Iris pigment epithelial cell (primary cell): ENCODE measurements at regions not wholly inside any gene's neighbourhood (a gene's known extent, or its start where the extent isn't known, plus 50 kb on each side); places are given as distances from the start of the nearest gene placed in this dataset.

Experiments
- DNase-seq: peaks from one replicate; pipeline ENCODE4 v3.0.0-alpha.2; 2011; ENCODE audit warnings: low read depth

DNA sequence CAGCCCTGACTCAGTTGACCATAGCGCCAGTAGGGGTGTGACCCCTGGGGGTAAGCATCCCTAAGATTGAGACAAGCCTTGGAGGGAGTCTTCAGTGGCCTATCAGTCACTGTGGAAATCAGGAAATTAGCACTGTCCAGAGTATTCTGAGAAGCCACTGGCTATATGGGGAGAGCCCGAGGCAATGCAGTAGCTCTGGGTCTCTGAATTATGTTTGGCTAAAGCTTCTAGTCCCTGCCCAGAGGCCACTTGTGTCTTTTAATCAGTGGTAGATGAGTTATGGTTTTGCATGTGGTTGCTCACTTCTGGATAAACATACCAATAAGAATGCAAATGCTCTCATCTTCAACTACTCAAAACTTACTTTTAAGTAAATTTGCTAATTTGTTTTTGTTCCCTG lies 100.6 kb upstream of the TOX3 start:
- DNase-seq, result no peak

DNA sequence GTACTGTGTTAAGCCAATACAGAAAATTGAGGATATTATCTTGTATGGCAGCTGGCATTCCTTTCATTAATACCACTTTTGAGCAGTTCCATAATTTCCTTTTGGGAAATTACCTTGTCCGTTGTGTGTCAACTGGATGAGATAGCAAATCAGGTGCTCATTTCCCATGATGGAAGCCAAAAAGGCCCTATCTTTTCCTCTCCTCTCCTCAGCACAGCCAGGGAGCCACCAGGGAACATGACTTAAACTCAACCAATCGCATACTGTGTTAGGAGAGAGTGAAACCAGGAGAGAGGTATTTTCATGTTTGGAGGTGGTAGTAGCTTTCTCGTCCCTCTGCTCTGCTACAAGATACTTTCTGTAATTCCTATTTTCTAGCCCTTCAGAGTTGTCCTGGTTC lies 96.1 kb upstream of the TOX3 start:
- DNase-seq, result no peak

DNA sequence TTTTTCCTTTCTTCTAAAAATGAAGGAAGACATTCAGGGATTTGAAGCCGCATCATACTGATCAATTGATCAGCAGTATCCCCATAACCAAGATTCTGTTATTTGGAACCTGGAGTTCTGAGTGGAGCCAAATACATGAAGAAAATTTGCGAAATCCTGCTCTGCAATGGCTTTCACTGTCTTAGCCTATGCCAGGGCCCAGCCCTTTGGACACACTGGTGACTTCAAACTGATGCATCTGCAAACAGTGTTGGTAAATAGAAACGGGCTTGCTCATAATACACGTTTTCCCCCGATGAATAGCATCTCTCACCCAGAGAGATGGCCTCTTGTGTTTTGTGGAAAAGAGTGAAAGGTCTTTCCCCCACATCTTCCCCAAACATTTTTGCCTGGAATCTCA lies 87.6 kb upstream of the TOX3 start:
- no peak for DNase-seq

DNA sequence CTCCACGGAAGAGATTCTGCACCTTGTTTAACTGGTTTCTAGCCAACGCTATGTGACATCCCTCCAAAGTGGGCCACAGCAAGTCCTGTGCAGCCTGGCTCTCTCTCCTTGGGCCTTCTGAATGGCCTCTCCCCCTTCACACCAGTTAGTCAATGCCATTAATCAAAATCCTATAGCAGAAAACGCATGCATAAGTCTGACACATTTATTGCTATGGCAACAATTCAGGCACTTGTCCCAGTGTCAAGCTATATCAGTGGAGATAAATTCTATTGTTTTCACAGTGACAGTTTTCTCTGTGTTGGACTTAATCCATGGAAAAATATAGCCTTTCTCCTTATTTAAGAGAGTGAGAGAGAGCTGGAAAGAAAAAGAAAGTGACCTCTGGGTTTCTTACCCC lies 87.2 kb upstream of the TOX3 start:
- DNase-seq, result no peak

GRCh38 chr16:52633230-52633629 lies 86.3 kb upstream of the TOX3 start:
- no peak for DNase-seq

DNA sequence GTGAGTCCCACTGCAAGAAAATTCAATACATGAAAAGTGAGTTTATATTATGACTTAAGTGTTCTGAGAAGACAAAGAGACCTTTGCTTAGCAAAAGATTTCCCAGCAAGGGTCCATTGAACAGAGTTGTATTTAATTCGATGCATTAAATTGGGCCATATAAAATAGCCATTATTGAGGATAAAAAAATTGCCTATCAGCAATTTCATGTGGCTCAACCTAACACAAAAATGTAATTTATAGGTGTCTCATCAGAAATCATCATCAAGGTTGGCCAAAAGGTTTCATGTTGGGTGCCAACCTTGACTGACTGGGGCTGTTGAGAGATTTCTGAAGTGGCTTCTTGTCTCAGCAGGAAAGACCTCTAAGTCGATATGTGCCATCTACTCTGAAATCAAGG lies 84.8 kb upstream of the TOX3 start:
- no peak for DNase-seq

DNA sequence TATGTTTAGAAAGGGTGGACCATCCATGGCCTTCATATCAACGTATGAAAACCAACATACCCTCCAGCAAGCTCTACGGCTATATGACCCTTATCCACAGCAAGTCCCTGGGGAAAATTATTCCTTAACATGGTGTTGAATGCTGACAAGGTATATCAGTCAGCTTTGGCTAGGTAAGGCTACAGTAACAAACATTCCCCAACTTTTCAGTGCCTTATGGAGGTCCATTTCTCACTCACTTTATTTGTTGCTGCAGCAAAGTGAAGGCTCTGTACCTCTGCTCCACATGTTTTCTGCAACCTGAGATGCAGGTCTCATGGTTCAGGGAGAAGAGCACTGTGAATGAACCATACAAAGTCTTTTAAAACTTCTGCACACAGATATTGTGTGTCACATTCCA lies 83.8 kb upstream of the TOX3 start:
- no peak for DNase-seq

DNA sequence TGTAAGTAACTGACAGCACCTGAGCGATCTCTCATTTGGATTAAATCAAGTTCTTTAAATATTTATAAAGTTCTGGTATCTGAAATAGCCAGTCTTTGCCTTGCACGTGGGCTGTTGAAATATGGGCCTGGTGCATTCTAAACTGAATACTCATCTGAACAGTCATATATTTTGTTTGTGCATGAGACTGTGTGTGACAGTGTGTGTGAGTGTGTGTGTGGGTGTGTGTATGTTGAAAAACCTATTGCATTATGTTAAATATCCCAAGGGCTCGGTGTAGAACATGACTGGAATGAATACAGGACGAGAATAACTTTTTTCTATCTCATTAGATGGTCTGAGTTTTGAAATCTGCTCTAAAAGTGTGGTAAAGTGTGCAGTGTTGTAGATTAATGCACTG lies 82.4 kb upstream of the TOX3 start:
- no peak for DNase-seq

DNA sequence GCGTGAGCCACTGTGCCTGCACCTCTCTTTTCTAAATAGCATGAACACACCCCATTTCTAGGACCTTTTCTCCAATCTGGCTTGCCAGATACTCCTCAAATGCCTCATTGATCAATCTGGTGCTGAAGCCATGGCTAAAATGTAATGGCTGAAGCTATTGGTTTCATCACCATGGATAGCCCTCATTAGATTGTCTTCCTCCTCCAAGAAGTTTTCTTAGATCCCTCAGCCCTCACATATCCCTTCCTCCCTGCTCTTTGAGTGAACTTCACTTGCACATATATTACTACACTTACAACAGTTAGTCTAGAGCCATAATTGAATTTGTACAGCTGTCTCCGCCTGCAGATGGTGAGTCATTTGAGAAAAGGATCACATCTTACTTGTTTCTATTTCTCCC lies 77.9 kb upstream of the TOX3 start:
- DNase-seq, result no peak

- no peak for DNase-seq
Measured at GRCh38 chr16:52621651-52622050, 74.7 kb upstream of the TOX3 start.

DNA sequence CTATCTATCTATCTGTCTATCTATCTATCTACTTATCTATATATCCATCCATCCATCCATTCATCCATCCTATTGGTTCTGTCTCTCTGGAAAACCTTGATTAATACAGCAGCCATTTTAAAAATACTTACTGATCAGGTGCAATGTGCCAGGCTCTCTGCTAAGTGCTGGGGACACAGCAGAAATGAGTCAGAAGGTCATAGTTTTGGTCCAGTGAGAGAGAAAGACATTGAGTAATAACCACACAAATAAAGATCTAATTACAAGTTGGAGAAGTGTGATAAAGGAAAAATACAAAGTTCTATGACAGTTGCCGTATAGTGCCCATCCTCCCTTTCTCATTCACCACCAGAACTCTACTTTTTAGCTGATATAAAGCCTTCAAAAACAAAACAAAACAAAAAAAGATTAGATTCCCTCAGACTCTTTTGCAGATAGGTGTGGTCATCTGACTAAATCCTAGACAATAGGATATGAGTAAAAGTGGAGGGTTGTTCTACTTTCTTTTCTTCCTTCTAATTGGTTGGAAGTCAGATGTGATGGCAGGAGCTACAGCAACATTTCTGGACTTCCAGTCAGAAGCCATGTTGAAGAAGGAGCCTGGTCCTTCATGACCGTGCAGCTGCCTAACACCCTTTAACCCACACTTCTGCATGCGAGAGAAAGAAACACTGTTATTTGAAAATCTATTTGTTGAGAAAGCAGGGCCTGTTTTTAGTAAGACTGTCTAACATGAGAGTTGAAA lies 72.0 kb upstream of the TOX3 start:
- DNase-seq, result no peak

DNA sequence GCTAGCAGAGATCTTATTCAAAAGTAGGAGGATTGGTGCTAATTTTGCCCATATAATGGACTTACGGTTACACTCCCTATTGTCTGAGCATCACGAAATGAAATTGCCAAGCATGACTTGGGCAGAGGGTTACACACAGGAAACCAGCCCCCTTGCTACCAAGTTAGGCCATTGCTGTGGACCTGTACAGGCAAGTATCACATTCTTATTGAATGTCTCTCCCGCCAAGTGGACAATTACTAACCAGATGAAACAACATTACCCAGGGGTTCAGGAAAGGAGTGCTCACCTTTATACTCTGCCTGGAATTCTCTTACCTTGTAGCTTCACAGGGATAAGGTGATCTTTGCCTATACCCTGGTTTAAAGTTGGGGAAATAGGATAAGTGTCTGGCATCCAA lies 70.6 kb upstream of the TOX3 start:
- DNase-seq, result no peak

DNA sequence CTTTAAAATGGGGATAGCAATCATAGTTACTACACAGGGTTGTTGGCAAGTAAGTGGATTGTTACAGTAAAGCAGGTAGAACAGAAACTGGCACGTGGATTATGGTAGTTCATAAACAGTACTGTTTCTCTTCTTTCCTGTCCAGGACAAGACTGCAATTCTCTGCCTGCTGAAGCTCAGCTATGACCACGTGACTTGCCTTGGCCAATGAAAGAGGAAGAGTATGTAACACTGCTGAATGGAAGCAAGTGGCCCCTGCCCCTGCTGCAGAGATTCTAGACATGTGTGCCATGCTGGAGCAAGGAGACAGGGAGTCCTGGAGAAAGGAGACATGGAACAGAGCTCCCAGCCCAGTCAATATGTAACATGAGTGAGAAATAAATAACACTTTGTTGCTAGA lies 66.6 kb upstream of the TOX3 start:
- no peak for DNase-seq

DNA sequence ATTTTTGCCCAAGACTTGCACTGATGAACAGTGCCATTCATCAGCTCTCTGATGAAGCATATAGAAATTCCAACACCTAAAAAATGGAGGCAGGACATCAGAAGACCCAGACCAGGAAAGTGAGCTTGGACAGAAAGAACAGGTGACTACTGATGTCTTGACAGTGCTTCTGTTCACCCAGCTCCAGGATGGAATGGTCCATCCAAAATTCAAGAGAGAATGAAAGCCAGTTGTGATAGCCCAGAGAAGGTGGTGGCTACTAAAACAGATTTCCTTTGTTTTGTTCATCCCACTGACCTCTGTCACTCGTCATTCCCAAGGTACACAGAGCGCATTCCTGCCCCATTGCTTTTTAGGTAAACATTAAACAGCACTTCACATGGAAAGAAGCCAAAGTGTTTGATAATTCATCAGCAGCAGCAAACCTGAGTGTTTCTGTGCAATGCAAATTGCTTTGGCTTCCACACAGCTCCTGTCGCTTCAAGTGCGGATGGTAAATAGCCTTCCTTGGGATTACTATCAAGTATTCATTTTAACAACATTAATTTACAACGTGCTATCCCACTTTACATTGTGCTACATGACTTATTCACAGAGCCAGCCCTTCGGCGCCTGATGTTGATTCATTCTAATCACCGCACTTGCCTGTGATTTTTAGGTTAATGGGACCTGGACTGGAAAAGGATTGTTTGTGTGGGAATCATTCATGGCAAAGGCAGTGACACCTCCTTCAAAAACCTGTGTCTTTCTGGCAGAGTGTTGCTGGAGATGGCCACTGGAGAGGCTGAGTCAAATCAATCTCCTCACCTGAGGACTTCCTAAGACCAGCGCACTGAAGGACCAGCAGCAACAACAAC lies 65.1 kb upstream of the TOX3 start:
- DNase-seq, result no peak

GRCh38 chr16:52603015-52603414 lies 56.1 kb upstream of the TOX3 start:
- no peak for DNase-seq

- no peak for DNase-seq
Measured at GRCh38 chr16:52597772-52598483, 51.0 kb upstream of the TOX3 start.

GRCh38 chr16:52597073-52597771 lies 50.3 kb upstream of the TOX3 start:
- no peak for DNase-seq
